ENCODE measurements at regions not wholly inside any gene's neighbourhood (a gene's known extent, or its start where the extent isn't known, plus 50 kb on each side); places are given as distances from the start of the nearest gene placed in this dataset.

DNA sequence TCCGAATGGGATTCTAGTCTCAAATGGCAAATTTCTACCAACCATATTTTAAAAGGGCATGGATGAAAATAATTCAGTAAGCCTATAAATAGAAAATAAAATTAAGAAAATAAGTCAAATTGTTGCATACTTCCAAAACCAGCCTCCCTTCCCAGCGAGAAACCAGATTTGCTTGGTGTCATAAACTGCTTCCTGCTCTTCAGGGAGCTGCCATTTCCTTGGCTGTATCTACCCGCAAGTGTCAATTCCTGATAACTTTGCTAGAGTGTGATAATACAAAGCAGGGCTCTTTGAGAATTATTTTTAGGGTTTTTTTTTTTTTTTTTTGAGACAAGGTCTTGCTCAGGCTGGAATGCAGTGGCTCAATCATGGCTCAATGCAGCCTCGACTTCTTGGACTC lies 62.3 kb downstream of the S1PR1 start:
- intact Hi-C loops (cut with DNase I) = no loop called here

GRCh38 chr1:101299710-101300109 lies 62.9 kb downstream of the S1PR1 start:
- Histone ChIP-seq H3K4me1 (no peaks in the 10 kb centered on the region), H3K9ac (ENCODE audit: low read depth in 2 of 2, low read length in 2 of 2) (no peak overlapping the region), H3K4me3 (no peak overlapping the region), H3K9me3 (no peaks in the 10 kb centered on the region), H3K36me3 (no peaks in the 10 kb centered on the region), H3K27ac (no peak overlapping the region), H3K27me3 (no peaks in the 10 kb centered on the region)
- no peak for DNase-seq
- TF ChIP-seq, protein P1, sequence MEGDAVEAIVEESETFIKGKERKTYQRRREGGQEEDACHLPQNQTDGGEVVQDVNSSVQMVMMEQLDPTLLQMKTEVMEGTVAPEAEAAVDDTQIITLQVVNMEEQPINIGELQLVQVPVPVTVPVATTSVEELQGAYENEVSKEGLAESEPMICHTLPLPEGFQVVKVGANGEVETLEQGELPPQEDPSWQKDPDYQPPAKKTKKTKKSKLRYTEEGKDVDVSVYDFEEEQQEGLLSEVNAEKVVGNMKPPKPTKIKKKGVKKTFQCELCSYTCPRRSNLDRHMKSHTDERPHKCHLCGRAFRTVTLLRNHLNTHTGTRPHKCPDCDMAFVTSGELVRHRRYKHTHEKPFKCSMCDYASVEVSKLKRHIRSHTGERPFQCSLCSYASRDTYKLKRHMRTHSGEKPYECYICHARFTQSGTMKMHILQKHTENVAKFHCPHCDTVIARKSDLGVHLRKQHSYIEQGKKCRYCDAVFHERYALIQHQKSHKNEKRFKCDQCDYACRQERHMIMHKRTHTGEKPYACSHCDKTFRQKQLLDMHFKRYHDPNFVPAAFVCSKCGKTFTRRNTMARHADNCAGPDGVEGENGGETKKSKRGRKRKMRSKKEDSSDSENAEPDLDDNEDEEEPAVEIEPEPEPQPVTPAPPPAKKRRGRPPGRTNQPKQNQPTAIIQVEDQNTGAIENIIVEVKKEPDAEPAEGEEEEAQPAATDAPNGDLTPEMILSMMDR (IDR thresholded peaks at IDR 0.05) = no peak
- intact Hi-C loops (cut with DNase I) = no loop called here

More for the DNA sequence above, 62.3 kb downstream of the S1PR1 start:
- no peak overlapping the region for H3K4me3 ChIP-seq
- no peaks in the 10 kb centered on the region for H3K36me3 ChIP-seq
- TF ChIP-seq, protein P1 (IDR thresholded peaks at IDR 0.05) = no peak
- no peaks in the 10 kb centered on the region for H3K27me3 ChIP-seq
- H3K9me3 ChIP-seq = no peaks in the 10 kb centered on the region
- H3K4me1 ChIP-seq = no peaks in the 10 kb centered on the region
- H3K27ac ChIP-seq = no peak overlapping the region
- no peak overlapping the region for H3K9ac ChIP-seq (ENCODE audit: low read depth in 2 of 2, low read length in 2 of 2)
- DNase-seq = no peak

DNA sequence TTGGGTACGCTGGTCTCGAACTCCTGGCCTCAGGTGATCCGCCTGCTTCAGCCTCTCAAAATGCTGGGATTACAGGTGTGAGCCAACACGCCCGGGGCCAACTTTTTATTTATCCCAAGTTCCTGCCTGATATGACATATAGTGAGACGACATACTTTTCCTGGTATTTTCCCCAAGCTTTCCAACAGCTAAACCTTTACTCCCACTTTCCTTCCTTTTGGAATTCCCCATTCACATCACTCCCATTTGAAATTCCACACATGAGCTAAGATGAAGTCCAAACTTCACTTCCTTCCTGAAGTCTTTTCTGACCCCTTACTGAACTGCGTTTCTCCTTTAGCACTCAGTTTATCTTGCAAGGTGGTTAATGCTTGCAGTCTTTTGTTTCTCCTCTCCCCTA lies 64.1 kb downstream of the S1PR1 start:
- H3K27ac ChIP-seq = no peak overlapping the region
- DNase-seq = no peak
- intact Hi-C loops (cut with DNase I) = no loop called here
- H3K9ac ChIP-seq (ENCODE audit: low read depth in 2 of 2, low read length in 2 of 2) = no peak overlapping the region
- H3K4me3 ChIP-seq = no peak overlapping the region
- no peaks in the 10 kb centered on the region for H3K4me1 ChIP-seq
- no peaks in the 10 kb centered on the region for H3K9me3 ChIP-seq
- no peaks in the 10 kb centered on the region for H3K36me3 ChIP-seq
- H3K27me3 ChIP-seq = no peaks in the 10 kb centered on the region
- TF ChIP-seq, protein P1 (IDR thresholded peaks at IDR 0.05) = no peak

GRCh38 chr1:101301446-101302057 lies 64.7 kb downstream of the S1PR1 start:
- DNase-seq = no peak
- H3K9ac ChIP-seq (ENCODE audit: low read depth in 2 of 2, low read length in 2 of 2) = no peak overlapping the region
- no peak overlapping the region for H3K4me3 ChIP-seq
- H3K4me1 ChIP-seq = no peaks in the 10 kb centered on the region
- H3K27me3 ChIP-seq = no peaks in the 10 kb centered on the region
- intact Hi-C loops (cut with DNase I) = no loop called here
- H3K36me3 ChIP-seq = no peaks in the 10 kb centered on the region
- no peaks in the 10 kb centered on the region for H3K9me3 ChIP-seq
- no peak overlapping the region for H3K27ac ChIP-seq
- TF ChIP-seq, protein P1 (IDR thresholded peaks at IDR 0.05) = no peak

GRCh38 chr1:101302831-101303511 lies 66.2 kb downstream of the S1PR1 start:
- Histone ChIP-seq H3K27me3 (no peaks in the 10 kb centered on the region), H3K9me3 (no peaks in the 10 kb centered on the region), H3K36me3 (no peaks in the 10 kb centered on the region), H3K9ac (ENCODE audit: low read depth in 2 of 2, low read length in 2 of 2) (no peak overlapping the region), H3K4me3 (no peak overlapping the region), H3K27ac (no peak overlapping the region), H3K4me1 (no peaks in the 10 kb centered on the region)
- intact Hi-C loops (cut with DNase I) = no loop called here
- DNase-seq = no peak
- TF ChIP-seq, protein P1 (IDR thresholded peaks at IDR 0.05) = no peak
